AG10803 (cell line): ENCODE measurements at regions not wholly inside any gene's neighbourhood (a gene's known extent, or its start where the extent isn't known, plus 50 kb on each side); places are given as distances from the start of the nearest gene placed in this dataset.
"Not testable (repeated sequence)": the region's sequence is repeated elsewhere in the genome, so short reads cannot be mapped to it uniquely, and the experiment has no call there.

Experiments
- DNase-seq: peaks from one replicate; pipeline ENCODE4 v3.0.0; 2010; ENCODE audit warnings: low read depth
- H3K4me3 ChIP-seq: 2 replicates; pipeline ENCODE4 v1.5.1; 2011; ENCODE audit warnings: mild to moderate bottlenecking, low read length, control low read depth
- TF ChIP-seq, protein P1 (sequence below): conservative IDR thresholded peaks from 2 replicates; pipeline ENCODE4 v1.5.1; 2011; ENCODE audit warnings: mild to moderate bottlenecking, low read length, control low read depth, inconsistent platforms

GRCh38 chrX:46202733-46203514 lies 342.3 kb downstream of the ZNF674 start:
- no peak overlapping the region for H3K4me3 ChIP-seq
- TF ChIP-seq, protein P1, sequence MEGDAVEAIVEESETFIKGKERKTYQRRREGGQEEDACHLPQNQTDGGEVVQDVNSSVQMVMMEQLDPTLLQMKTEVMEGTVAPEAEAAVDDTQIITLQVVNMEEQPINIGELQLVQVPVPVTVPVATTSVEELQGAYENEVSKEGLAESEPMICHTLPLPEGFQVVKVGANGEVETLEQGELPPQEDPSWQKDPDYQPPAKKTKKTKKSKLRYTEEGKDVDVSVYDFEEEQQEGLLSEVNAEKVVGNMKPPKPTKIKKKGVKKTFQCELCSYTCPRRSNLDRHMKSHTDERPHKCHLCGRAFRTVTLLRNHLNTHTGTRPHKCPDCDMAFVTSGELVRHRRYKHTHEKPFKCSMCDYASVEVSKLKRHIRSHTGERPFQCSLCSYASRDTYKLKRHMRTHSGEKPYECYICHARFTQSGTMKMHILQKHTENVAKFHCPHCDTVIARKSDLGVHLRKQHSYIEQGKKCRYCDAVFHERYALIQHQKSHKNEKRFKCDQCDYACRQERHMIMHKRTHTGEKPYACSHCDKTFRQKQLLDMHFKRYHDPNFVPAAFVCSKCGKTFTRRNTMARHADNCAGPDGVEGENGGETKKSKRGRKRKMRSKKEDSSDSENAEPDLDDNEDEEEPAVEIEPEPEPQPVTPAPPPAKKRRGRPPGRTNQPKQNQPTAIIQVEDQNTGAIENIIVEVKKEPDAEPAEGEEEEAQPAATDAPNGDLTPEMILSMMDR: no peak
- no peak for DNase-seq

DNA sequence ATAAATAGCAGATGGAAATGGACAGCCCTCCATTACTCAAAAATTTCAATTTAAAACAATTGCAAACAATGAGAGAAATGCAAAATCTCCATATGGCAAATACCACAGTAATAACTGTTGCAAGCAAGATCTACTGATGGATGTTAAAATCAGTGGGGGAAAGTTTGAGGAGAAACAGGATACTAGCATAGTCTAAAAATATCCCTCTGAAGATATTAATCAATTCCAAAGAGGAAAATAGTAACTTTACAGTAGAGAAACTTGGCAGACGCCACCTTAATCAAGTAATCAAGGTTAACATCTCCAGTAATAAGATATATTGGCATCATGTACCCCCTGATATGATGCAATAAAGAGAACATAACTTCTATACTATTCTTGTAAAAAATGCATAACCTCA lies 344.8 kb downstream of the ZNF674 start:
- no peak overlapping the region for H3K4me3 ChIP-seq
- TF ChIP-seq, protein P1: no peak
- no peak for DNase-seq

DNA sequence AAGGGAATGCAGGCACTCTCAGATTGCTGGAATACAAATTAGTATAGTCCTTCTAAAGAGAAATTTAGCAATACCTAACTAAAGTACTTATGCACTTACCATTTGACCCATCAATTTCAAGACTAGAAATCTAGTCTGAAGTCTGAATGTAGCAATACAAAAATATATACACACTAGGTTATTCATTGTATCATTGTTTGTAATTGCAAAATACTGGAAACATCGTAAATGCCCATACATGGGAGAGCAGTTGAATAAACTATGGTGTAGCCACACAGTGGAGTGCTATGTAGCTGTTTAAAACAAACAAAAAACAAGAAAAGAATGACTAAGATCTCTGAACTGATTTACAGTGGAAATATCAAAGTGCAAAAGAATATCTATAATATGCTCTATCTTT lies 346.4 kb downstream of the ZNF674 start:
- no peak overlapping the region for H3K4me3 ChIP-seq
- DNase-seq: no peak
- TF ChIP-seq, protein P1: no peak

- DNase-seq, H3K4me3 ChIP-seq: not testable (repeated sequence)
Observed at GRCh38 chrX:46186811-46187106, 358.5 kb downstream of the ZNF674 start.

DNA sequence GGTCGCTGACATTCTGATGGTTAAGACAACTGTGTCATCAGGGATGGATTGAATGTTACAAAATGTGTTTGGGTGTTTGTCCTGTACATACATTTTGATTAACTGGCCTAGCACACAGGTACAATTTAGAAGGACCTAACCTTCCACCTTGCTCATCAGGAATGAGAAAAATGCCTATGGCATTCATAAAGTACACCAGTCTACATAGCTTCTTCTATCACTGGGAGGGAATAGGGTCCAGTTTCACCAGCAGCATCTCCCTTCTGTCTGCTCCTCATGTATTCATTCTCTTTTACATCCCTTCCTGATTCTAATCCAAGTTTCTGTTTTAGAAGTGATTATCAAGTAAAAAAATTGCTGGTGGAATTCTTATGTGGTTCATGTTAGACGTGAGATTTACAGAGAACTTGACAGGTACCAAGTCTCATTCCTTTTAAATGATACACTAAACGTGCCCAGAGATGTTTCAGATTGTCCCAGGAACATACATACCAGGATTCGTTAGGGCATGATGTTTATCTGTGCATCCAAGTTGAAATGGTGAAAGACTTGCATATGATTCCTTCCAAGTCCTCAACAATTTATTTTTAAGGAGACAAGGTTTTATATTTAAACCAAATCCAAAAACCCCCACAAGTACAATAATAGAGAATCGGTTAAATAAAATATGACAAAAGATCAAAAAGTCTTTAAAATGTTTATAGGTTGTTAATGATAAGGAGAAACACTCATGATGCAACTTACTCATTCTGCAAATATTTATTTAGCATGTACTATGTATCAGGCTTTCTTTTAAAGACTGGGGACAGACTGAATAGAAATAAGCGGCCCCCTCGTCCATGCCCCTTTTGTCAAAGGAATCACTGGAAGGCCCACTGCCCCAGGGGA lies 359.1 kb downstream of the ZNF674 start:
- no peak for DNase-seq
- TF ChIP-seq, protein P1: no peak
- H3K4me3 ChIP-seq: no peak overlapping the region

DNA sequence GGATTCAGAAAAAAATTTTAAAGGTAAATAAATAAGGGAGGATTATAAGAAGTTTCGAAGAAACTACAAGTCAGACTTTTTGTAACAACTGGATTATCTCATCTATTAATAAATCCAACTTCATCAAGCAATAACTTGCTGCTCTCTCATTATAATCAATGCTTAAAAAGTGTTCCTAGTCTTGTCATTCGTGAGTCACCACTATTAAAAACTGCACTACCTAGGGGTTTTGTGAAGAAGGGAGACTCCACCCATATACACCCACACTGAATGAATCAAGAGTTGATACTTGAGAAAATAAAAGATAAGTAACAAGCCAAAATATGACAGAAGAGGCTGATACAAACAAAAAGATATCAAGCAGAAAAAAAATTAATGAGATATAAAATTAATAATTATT lies 360.5 kb downstream of the ZNF674 start:
- no peak for DNase-seq
- TF ChIP-seq, protein P1: no peak
- no peak overlapping the region for H3K4me3 ChIP-seq

GRCh38 chrX:46180258-46180687 lies 364.9 kb downstream of the ZNF674 start:
- TF ChIP-seq, protein P1: peak; percentile 26; the same call in 1 of the 2 replicates
- peak; percentile 98 for DNase-seq
- no peak overlapping the region for H3K4me3 ChIP-seq
